ENCODE measurements at regions not wholly inside any gene's neighbourhood (a gene's known extent, or its start where the extent isn't known, plus 50 kb on each side); places are given as distances from the start of the nearest gene placed in this dataset.

GRCh38 chr6:14925025-14925698 is 320.7 kb upstream of the JARID2 start:
- TF ChIP-seq, protein P1, sequence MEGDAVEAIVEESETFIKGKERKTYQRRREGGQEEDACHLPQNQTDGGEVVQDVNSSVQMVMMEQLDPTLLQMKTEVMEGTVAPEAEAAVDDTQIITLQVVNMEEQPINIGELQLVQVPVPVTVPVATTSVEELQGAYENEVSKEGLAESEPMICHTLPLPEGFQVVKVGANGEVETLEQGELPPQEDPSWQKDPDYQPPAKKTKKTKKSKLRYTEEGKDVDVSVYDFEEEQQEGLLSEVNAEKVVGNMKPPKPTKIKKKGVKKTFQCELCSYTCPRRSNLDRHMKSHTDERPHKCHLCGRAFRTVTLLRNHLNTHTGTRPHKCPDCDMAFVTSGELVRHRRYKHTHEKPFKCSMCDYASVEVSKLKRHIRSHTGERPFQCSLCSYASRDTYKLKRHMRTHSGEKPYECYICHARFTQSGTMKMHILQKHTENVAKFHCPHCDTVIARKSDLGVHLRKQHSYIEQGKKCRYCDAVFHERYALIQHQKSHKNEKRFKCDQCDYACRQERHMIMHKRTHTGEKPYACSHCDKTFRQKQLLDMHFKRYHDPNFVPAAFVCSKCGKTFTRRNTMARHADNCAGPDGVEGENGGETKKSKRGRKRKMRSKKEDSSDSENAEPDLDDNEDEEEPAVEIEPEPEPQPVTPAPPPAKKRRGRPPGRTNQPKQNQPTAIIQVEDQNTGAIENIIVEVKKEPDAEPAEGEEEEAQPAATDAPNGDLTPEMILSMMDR (IDR thresholded peaks at IDR 0.05), result no peak
- no peak for TF ChIP-seq POLR2AphosphoS5 (IDR thresholded peaks at IDR 0.05)

Measured in upper lobe of left lung (tissue), 4 donors.